ENCODE measurements at regions not wholly inside any gene's neighbourhood (a gene's known extent, or its start where the extent isn't known, plus 50 kb on each side); places are given as distances from the start of the nearest gene placed in this dataset.

DNA sequence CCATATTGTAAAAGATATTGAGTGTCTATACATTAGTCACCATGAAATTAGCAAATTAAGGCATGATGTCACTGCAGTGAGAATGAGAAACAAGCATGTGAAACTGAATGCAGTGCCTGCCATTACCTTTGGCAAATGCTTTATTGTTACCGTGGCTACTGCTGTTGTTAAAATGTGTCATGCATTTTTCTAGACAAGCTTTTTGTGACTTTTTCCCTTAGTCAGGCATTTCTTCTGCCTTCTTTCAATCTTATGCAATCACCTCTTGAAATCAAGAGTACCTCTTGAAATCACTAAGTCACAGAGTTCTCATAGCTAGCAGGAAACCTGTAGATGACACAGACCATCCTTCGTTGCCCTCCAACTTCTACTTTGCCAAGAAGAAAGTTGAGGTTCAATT is 461.7 kb upstream of the TENM4 start:
- DNase-seq: no peak

DNA sequence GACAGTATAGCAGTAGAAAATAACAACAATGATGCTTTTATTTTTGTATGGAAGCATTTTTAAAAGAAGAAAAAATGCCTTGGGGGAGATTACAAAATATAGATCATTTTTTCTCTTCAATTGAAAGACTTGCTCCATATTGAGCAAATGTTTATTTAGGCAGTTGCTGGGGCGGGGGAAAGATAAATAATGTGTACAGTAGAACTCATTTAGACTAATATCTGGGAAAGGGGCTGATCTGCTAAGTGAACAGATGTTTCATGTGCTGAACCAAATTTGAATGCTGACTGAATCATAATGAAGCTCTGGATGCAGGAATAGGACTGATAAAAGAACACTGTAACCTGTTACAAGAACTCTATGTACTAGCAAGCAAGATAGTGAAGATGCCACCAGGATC is 457.1 kb upstream of the TENM4 start:
- peak in 1 of 2 experiments; percentile 8 for DNase-seq

DNA sequence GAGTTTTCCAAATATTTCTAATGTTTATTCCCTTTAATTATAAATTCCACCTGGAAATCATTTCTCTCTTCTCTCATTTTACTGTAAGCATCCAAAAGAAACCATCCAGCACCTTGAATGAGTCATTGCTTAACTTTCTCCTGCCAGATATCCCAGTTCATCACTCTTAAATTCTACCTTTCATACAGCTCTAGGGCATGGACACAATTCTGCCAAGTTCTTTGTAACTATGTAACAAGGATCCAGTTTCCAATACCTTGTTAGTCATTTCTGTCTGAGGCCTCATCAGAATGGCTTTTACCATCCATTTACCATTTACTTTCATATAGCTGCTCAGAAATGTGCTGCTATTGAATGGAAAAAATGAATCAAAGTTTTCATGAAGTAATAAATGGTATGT is 455.4 kb upstream of the TENM4 start:
- no peak for DNase-seq

DNA sequence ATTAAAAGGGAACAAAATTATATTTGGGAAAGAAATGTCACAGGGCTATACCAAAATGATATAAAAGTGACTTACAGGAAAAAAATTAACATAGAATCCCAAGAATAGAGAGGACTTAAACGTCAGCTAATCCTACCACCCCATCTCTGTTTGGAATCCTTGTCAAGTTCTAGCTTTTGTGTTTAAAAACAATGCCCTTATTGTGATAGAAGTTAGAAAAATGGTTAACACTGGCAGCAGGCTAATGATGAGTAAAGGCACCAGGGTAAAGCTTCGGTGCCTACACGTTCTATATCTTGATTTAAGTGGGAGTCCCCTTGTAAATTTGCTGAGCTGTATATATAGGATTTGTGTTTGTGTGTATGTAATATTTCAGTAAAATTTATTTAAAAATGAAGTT is 453.3 kb upstream of the TENM4 start:
- no peak for DNase-seq

DNA sequence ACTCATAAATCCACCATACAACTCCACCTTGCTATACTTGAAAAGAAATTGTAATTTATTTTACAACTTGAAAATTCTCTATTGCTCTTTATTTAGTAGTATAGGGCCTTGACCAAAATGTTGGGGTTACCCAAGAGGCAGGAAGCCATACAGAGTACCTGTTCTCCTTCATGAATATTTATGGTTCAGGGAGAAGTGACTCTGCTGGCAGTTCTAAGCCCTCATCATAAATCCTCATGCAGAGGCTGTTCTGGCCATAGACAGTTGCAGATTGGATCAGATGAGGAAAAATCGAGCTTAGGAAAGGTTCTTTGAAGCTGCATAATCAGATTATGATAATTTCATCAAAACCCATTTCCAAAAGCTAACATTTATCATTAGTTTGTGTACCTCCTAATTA is 449.4 kb upstream of the TENM4 start:
- DNase-seq: no peak

DNA sequence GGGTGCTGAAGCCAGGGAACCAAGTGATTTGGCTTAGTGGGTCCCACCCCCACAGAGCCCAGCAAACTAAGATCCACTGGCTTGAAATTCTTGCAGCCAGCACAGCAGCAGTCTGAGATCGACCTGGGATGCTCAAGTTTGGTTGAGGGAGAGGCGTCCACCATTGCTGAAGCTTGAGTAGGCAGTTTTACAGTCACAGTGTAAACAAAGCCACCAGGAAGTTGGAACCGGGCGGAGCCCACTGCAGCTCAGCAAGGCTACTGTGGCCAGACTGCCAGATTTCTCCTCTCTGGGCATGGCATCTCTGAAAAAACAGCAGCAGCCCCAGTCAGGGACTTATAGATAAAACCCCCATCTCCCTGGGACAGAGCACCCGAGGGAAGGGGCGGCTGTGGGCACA is 424.1 kb upstream of the TENM4 start:
- DNase-seq: no peak

DNA sequence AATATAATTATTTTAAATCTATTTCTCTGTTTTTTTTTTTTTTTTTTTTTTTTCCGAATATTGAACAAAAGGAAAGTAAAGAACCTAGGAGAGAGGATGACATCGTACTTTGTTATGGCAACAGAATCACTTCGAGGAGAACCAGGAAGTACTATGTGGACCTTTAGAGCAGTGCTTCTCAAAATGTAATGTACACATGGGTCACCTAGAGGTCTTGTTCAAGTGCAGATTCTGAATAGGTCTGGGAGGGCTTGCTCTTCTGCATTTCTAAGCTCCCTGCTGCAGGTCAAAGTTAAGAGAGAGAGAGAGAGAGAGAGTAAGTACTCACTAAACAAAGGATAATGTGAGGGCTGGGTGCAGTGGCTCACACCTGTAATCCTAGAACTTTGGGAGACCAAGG is 419.5 kb upstream of the TENM4 start:
- DNase-seq: no peak

DNA sequence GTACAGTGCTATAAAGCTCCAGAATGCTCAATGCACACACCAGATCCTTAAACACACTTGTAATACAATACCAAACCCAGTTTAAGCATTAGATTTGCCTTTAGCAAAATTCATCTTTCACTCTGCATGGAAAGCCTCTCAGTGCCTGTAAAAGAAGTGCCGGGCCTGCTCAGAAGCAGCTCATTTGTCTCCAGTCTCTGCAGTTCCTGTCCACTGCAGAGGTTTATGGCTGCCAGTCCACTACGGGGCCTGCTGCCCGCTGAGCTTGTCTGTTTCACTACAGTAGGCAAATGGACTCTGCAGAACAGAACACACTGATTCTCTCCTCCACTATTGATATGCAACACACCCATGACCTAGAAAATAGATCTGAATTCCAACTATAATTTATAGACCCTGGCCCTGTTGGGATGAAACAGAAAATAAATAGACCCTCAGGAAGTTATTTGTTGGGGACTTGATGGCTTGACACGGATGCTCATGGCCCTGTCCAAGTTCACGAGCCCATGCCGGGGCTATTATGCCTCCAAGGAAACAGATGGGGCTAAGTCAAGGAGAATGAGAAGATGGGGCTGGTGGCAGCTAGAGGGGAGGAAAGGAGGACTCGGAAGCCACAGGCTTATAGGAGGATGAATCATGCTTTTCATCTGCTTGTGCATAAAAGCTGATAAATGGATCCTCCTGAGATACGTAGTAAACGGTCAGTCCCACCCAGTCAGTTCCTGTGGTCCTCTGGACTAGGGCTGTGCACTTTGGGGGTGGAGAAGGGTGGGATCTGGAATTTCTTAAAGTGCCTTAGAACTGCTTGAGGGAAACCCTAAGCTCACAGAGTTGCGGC is 416.8 kb upstream of the TENM4 start:
- DNase-seq: no peak

DNA sequence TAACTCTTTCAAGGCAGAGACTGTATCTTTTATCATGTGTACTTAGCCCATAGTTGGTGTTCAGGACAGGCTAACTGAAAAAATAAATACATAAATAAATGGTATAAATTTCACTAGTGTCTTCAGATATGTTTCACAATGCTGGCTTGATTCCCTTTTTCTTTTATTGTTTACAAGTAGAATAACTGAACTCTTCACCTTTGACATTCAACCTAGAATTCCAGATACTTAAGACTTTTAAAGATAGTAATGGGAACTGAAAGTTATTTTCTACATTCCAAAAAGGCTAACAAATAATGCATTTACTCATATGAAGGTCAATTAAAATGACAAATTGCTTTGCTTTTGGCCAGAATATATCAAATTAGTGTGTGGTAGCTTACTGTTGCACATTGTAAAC is 411.3 kb upstream of the TENM4 start:
- no peak for DNase-seq

DNA sequence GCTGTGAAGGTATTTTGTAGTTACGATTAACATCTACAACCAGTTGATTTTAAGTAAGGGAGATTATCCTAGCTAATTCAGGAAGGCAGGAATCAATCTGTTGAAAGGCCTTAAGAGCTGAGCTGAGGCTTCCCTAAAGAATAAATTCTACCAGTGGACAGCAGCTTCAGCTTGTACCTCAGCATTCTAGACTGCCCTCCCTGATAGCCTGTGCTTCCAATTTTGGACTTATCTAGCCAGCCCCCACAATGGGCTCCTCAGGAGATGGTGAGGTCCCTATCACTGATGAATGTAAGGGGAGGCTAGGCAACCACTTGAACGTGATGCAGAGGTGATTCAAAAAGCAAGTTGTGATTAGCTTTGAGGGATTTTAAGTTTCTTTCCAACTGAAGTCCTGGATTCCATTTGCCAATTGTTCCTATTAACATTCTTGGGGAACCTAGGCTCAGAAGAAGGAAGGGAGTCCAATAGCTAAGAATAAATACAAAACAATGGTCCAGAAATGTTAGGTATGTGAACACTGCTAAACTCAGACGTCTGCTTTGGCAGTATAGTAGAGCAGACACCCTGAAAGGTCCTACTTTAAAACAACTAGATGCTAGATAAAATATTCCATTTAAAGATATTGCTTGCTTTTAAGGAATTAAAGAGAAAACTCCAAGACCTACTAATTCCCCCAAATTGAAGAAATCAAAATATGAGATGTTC is 404.3 kb upstream of the TENM4 start:
- no peak for DNase-seq

DNA sequence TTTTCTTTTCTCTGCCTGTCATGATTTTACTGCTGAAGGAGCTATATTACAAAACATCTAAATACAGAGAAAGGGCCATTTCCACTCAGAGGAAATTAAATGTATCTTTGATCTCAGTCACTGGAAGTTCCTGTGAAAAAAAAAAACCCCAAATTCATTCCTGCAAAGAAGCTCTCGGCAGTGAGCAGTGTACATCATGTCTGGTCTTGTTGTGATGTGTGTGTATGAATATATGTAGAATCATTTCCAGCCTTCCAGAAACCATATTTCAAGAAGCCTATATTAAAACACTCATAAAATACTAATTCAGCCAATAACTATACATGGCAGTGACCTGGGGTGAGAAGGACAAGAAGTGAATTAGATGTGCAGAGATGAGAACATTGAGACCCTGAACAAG is 393.2 kb upstream of the TENM4 start:
- DNase-seq: no peak

DNA sequence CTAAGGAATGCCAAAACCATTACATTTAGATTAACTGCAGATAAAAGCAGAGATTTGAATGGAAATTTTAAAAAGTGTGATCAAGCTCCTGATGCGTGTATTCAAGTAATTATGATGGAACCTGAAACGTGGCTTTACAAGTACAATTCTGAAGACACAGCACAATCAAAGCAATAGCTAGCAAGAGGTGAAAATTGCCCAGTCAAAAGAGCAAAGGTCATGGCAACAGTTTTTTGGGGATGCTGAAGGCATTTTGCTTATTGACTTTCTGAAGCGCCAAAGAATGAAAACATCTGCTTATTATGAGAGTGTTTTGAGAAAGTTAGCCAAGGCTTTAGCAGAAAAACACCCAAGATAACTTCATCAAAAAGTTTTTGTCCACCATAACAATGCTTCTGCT is 389.6 kb upstream of the TENM4 start:
- DNase-seq: no peak

DNA sequence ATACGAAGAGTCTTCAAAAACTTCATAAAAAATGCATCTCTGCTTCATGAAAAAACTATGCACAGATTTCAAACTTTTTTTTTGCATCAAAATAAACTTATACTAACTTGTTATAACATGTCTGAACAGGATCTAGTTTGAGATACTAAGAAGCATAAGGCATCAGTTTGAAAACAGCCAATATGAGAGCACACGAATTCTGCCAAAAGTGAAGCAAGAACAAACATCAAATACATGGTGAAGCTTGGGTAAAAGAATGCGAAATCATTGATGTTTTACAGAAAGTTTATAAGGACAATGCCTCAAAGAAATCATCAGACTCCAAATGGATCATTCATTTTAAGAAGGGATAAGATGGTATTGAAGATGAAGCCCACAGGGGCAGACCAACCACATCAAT is 389.1 kb upstream of the TENM4 start:
- DNase-seq: no peak

DNA sequence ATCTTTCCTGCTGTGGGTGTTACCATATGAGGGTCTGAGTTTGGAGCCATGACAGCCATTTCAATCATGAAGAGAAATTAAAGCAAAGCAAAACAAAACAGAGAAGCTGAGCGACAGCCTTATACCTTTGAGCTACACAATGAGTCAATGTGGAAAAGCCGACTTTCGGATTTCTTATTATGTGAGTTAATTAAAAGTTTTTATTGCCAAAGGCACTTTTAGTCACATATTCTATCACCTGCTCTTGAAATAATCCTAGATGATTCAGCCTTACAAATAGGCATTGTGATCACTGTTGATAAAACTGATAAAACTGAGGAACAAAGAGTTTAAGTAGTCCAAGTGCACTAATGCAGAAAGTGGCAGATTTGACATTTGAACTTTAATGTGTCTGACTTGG is 381.9 kb upstream of the TENM4 start:
- DNase-seq: no peak

DNA sequence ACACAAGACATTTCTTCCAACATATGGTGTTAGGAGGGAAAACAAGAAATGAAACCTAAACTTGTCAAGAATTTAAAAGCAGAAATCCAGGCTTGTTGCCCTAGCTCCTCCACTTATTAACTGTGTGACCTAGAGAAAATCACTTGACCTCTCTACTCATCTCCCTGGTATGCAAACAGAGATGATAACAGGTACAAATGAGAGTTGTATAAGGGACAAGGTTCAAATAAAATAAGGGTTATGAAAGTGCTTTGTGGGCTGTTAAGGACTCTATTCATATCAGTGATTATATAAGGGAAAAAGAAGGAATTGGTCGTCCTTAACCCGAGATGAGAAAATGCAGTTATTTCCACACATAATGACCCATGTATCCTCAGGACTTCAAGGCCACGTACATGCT is 372.7 kb upstream of the TENM4 start:
- no peak for DNase-seq

DNA sequence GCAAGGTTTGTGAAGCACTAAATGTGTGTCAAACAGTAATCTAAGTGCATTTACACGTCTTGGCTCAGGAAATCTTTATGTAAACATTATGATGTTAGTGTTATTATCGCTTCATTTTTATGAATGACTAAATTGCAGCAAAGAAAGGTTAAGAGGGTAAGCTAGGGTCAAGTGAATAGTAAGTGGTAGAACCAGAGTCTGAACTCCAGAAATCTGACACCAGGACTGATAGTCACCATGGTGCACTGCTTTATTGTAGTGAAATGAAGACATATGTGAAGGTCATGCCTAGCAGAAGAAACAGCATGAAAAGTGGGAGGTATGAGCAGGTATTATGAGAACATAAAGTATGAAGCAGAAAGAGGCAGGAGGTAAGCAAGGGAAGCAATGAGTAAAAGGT is 368.7 kb upstream of the TENM4 start:
- DNase-seq: peak in 1 of 2 experiments; percentile 15

DNA sequence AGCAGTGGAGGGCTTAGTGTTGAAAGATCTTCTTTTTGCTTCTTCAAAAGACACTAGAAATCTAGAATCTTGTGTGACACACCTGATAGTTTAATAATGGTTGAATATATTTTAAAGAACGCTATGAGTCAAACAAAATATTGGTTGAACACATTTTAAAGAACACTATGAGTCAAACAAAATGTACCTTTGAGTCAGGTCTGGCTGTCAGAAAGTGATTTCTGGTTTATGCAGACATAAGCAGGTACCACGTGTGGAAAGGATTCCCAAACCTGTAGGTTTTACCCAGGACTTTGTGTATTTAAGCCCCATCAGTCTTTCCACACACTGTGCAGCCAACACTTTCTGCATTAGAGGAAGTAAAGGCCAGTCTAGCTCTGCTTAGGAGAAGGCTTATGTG is 366.7 kb upstream of the TENM4 start:
- DNase-seq: no peak

DNA sequence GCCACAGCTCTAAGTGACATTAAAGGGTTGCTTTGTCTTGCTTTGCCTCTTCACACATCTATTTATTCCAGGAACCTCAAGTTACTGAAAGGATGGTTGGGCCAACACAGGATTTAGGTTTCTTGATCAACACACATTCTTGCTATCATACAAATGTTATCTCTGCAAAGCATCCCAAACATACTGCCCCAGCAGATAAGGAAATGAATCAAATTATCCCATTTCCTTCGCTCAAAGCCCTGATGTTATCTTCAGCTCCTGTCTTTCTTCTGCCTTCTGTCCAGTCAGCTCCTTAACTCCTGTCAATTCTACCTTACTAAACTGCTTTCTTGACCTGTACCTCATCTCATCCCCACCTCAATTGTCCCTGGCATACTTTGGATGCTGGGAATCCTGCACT is 355.9 kb upstream of the TENM4 start:
- DNase-seq: no peak

DNA sequence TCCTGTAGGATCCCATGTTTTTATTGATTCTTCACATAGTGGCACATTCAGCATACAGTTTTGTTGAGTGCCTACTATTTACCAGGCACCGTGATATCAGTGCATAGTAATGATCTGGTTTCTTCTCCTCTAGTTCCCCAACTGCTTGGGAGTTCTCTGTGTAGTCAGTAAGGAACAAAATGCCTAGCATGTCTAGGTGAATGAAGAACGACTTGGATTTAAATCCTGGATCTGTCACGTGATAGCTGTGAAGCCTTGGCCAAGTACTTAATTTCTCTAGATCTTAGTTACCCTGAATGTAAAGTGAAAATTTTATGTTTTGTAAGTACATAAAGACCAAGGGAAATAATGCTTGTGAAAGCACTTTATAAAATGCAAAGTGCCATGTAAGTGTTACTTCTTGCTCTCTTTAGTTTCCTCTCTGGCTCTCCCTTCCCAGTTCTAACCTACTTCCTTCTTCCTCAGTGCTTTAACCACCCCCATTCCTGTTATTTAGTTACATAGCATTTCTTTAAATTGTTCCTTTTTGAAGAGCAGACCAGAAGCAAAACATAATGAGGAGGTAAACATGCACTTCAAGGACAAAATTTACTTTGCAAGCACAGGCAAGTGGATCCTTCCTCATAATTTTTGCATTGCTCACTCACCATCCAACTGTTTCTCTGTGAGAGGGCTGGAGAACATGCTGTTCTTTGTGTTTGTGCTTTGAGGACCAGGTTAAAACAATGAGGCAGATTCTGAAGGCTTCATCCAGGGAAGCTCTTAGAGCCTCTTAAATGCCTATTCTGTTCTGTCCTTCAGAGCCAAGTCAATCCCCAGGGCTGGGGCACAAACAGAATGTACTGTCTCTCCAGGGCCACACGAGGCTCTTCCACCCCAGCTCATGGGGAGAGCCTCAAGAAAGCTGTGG is 353.9 kb upstream of the TENM4 start:
- no peak for DNase-seq

DNA sequence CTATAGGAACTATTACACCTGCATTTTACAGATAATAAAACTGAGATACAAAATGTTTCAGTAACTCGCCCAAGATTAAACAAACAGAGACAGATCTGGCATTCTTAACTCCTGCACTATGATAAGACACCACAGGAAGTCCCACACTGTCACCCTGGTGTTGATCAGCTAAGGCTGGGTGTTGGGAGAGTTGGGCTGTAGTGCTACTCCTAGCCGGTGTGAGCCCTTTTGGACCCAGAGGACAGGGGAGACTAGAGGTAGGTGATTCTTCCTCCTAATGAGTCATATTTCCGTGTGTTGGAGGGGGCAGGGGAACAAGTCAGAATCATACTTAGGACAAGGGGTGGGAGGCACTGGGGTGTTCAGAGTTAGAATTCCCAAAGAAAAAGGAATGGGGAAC is 353.2 kb upstream of the TENM4 start:
- DNase-seq: no peak

DNA sequence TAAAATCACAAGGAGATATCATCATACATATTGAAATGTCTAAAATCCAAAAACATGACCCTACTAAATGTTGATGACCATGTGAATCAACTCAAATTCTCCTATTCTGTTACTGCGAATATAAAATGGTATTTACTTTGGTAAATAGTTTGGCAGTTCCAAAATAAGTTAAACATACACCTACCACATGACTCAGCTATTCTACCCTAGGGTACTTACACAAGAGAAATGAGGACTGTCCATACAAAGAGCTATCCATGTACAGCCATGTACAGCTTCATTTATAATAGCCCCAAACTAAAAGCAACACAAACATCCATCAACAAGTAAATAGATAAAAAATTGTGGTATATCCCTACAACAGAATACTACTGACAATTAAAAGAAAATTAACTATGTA is 346.1 kb upstream of the TENM4 start:
- DNase-seq: no peak

DNA sequence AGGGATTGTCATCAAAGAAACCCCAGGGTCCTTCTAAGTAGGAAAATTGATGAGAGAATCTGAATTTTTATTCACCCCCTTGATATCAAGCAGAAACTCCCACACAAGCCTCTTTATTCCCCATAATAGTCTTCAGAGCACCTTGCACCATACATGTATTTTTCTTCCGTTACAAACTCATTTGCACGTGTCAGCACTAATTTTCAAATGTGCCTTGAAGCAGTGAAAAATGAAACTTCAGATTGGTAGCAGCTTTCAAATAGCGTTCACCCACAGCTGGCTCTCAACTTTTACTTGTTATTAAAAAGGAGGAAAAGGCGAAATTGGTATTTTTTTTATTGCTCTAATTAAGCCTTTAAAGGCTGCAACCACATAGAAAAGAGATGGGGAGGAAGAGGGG is 343.0 kb upstream of the TENM4 start:
- no peak for DNase-seq

DNA sequence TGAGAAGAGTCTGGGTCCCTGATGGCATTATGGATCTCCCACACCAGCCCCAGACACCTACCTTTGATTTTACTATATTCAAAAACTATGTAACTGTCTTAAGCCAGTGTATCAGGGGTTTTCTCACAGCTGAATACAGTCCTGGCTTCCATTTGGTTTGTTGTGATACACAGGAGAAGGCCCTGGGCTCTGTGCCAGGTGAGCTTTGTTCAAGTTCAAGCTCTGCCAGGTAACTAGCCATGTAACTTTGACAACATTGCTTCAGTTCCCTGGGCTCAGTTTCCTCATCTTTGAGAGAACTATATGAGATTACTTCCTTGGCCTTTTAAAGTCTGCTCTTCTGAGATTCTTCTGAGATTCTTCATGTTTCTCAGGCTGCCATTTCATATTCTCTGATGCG is 327.5 kb upstream of the TENM4 start:
- DNase-seq: peak in 1 of 2 experiments; percentile 9

Data from NCI-H2081 (cell line).